Neural cell (in vitro differentiated cells): ENCODE measurements at regions not wholly inside any gene's neighbourhood (a gene's known extent, or its start where the extent isn't known, plus 50 kb on each side); places are given as distances from the start of the nearest gene placed in this dataset.

Source experiments
- H2AFZ ChIP-seq: fragments of 200-600, 300-800 bp; sonication (generic), shearing (Covaris generic); 2 replicates; pipeline ENCODE4 v1.6.0; 2014; ENCODE audit warnings: low read depth, mild to moderate bottlenecking, antibody characterized with exemption, low read length, moderate library complexity
- H3F3A ChIP-seq: fragments of 200-600 bp; shearing (Covaris generic); 2 replicates; pipeline ENCODE4 v1.6.1; 2016; ENCODE audit warnings: mild to moderate bottlenecking, moderate library complexity, mixed read lengths, antibody characterized with exemption, low read length; ENCODE audit not compliant: insufficient read depth, poor library complexity, severe bottlenecking
- H3K27ac ChIP-seq: fragments of 200-600, 300-800 bp; sonication (generic), shearing (Covaris generic); 2 replicates; pipeline ENCODE4 v1.5.1; 2014; ENCODE audit warnings: mild to moderate bottlenecking, low read length, moderate library complexity
- H3K27me3 ChIP-seq: fragments of 300-800, 200-600 bp; sonication (generic), shearing (Covaris generic); 2 replicates; pipeline ENCODE4 v1.6.0; 2014; ENCODE audit warnings: mild to moderate bottlenecking, low read depth, low read length, moderate library complexity; ENCODE audit not compliant: insufficient read depth
- H3K36me3 ChIP-seq: fragments of 300-800, 200-600 bp; sonication (generic), shearing (Covaris generic); 2 replicates; pipeline ENCODE4 v1.5.1; 2014; ENCODE audit warnings: mild to moderate bottlenecking, antibody characterized with exemption, low read length, moderate library complexity; ENCODE audit not compliant: insufficient read depth
- H3K4me2 ChIP-seq: fragments of 300-800, 200-600 bp; sonication (generic), shearing (Covaris generic); 2 replicates; pipeline ENCODE4 v1.6.0; 2014; ENCODE audit warnings: mild to moderate bottlenecking, low read length
- H3K4me3 ChIP-seq: fragments of 300-800, 200-600 bp; sonication (generic), shearing (Covaris generic); 2 replicates; pipeline ENCODE4 v1.5.1; 2014; ENCODE audit warnings: mild to moderate bottlenecking, low read length, moderate library complexity
- H3K79me2 ChIP-seq: fragments of 200-600 bp; shearing (Covaris generic); replicated peaks from 2 replicates; pipeline ENCODE4 v1.6.0; 2014; ENCODE audit warnings: mild to moderate bottlenecking, low read length, moderate library complexity; ENCODE audit not compliant: insufficient read depth
- H3K9ac ChIP-seq: fragments of 300-800, 200-600 bp; sonication (generic), shearing (Covaris generic); 2 replicates; pipeline ENCODE4 v1.6.1; 2016; ENCODE audit warnings: mild to moderate bottlenecking, low read length, mixed read lengths
- H3K9me2 ChIP-seq: fragments of 200-600 bp; shearing (Covaris generic); 2 replicates; pipeline ENCODE4 v1.6.1; 2016; ENCODE audit warnings: mild to moderate bottlenecking, low read length, mixed read lengths; ENCODE audit not compliant: insufficient read depth
- H3K9me3 ChIP-seq: fragments of 200-600, 300-800 bp; sonication (generic), shearing (Covaris generic); 2 replicates; pipeline ENCODE4 v1.6.1; 2016; ENCODE audit warnings: mild to moderate bottlenecking, mixed run types, low read length, moderate library complexity, mixed read lengths
- H4K20me1 ChIP-seq: fragments of 200-600 bp; shearing (Covaris generic); 2 replicates; pipeline ENCODE4 v1.6.1; 2016; ENCODE audit warnings: mild to moderate bottlenecking, mixed run types; ENCODE audit not compliant: insufficient read depth
- CTCF ChIP-seq: fragments of 450-650 bp; IDR thresholded peaks from 2 replicates; pipeline ENCODE4 v1.5.1; 2014; ENCODE audit warnings: antibody characterized with exemption, mild to moderate bottlenecking, moderate library complexity; ENCODE audit not compliant: poor library complexity, severe bottlenecking
- EP300 ChIP-seq: fragments of 450-650 bp; conservative IDR thresholded peaks from 2 replicates; pipeline ENCODE4 v1.6.1; 2014; ENCODE audit warnings: antibody characterized with exemption, mild to moderate bottlenecking, moderate library complexity; ENCODE audit not compliant: poor library complexity, severe bottlenecking
- EZH2 ChIP-seq: fragments of 200-600, 300-800 bp; shearing (Covaris generic), sonication (generic); IDR thresholded peaks from 2 replicates; pipeline ENCODE4 v1.6.1; 2014; ENCODE audit warnings: antibody characterized with exemption, low read length, borderline replicate concordance, mild to moderate bottlenecking; ENCODE audit not compliant: insufficient read depth, poor library complexity, severe bottlenecking
- MXI1 ChIP-seq: fragments of 450-650 bp; conservative IDR thresholded peaks from 2 replicates; pipeline ENCODE4 v1.6.1; 2014; ENCODE audit warnings: antibody characterized with exemption, mild to moderate bottlenecking; ENCODE audit not compliant: poor library complexity, severe bottlenecking
- POLR2AphosphoS5 ChIP-seq: IDR thresholded peaks from 2 replicates; pipeline ENCODE4 v1.6.1; 2012
- RAD21 ChIP-seq: fragments of 450-650 bp; conservative IDR thresholded peaks from 2 replicates; pipeline ENCODE4 v1.6.1; 2014; ENCODE audit warnings: antibody characterized with exemption, mild to moderate bottlenecking, moderate library complexity
- REST ChIP-seq: IDR thresholded peaks from 2 replicates; pipeline ENCODE4 v1.6.1; 2012; ENCODE audit warnings: borderline replicate concordance
- SMC3 ChIP-seq: fragments of 450-650 bp; conservative IDR thresholded peaks from 2 replicates; pipeline ENCODE4 v1.6.1; 2014; ENCODE audit warnings: antibody characterized with exemption, mild to moderate bottlenecking, moderate library complexity; ENCODE audit not compliant: poor library complexity
- TAF1 ChIP-seq: IDR thresholded peaks from 2 replicates; pipeline ENCODE4 v1.6.1; 2012; ENCODE audit warnings: low read depth

DNA sequence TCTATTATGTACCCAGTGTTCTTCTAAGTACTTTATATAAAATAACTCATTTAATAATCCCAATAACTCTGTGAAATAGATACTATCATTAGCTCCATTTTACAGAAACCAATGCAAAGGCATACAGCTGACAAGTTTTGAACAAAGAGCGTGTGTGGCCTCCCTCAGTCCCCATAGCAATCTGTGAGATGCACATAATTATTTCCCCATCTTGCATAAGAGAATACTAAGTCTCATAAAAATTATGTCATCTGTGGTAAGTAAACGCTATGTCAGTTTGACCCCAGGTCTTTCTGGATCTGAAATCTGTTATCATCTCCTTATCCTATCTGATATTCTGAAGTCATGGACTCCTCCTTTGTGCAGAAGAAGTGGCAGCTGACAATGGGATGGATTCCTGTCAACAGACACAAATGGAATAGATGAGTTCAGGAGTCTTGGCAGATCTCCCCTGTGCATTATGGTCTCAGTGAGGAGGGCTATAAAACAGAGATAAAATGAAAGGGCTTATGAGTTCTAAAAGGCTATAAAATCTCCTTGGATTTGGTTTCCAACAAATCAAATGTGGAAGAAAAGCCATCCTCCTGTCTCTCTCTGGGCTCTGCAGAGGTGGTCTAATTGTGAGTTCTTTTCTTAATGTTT, 162.5 kb upstream of the TLE4 start:
- no peak overlapping the region for H3K9ac ChIP-seq
- H4K20me1 ChIP-seq, result no peaks in the 10 kb centered on the region
- no peaks in the 10 kb centered on the region for H3F3A ChIP-seq
- H3K79me2 ChIP-seq, result no peaks in the 10 kb centered on the region
- no peaks in the 10 kb centered on the region for H3K9me3 ChIP-seq
- no peaks in the 10 kb centered on the region for H3K9me2 ChIP-seq
- H3K27ac ChIP-seq, result no peak overlapping the region
- H3K36me3 ChIP-seq, result no peaks in the 10 kb centered on the region
- no peak overlapping the region for H3K4me3 ChIP-seq
- TF ChIP-seq SMC3 (no peak), CTCF (no peak), REST (no peak), RAD21 (no peak), POLR2AphosphoS5 (no peak), EP300 (no peak), MXI1 (no peak), EZH2 (no peak), TAF1 (no peak)
- no peaks in the 10 kb centered on the region for H3K27me3 ChIP-seq
- H2AFZ ChIP-seq, result no peak overlapping the region
- no peak overlapping the region for H3K4me2 ChIP-seq

- H3K4me3 ChIP-seq, result no peak overlapping the region
Observed at GRCh38 chr9:79425840-79426239, 145.9 kb upstream of the TLE4 start.

More at GRCh38 chr9:79425840-79426239, 145.9 kb upstream of the TLE4 start:
- TF ChIP-seq CTCF, result no peak
- TF ChIP-seq MXI1, result no peak
- no peak for TF ChIP-seq POLR2AphosphoS5
- Histone ChIP-seq H2AFZ (no peak overlapping the region), H3K27ac (no peak overlapping the region), H3K79me2 (no peaks in the 10 kb centered on the region), H3K9ac (no peak overlapping the region), H3K9me2 (no peaks in the 10 kb centered on the region), H3F3A (no peaks in the 10 kb centered on the region), H3K9me3 (no peaks in the 10 kb centered on the region), H3K4me2 (no peak overlapping the region), H3K27me3 (no peaks in the 10 kb centered on the region), H3K36me3 (no peaks in the 10 kb centered on the region), H4K20me1 (no peaks in the 10 kb centered on the region)
